ENCODE measurements at regions not wholly inside any gene's neighbourhood (a gene's known extent, or its start where the extent isn't known, plus 50 kb on each side); places are given as distances from the start of the nearest gene placed in this dataset.

GRCh38 chr6:105879146-105879545 is 207.0 kb upstream of the PRDM1 start:
- peaks cover 25% of the 10 kb centered on the region for H3K4me1 Mint-ChIP-seq
- H3K9me3 Mint-ChIP-seq = peaks cover 10% of the 10 kb centered on the region
- H3K36me3 Mint-ChIP-seq (ENCODE audit: low read depth) = peaks cover 2% of the 10 kb centered on the region
- ChIA-PET POLR2A (no interaction called here), CTCF (interaction anchor here (0.9 kb wide), 1 partner anchor 15 kb away, joined by 3 read pairs; no protein-coding TSS in a partner anchor)
- H3K4me3 Mint-ChIP-seq = no peak overlapping the region
- no peak for DNase-seq
- H3K27me3 Mint-ChIP-seq = peaks cover 13% of the 10 kb centered on the region
- no peak overlapping the region for H3K27ac Mint-ChIP-seq

GRCh38 chr6:105875974-105876640 is 210.0 kb upstream of the PRDM1 start:
- H3K4me3 Mint-ChIP-seq = no peak overlapping the region
- H3K27me3 Mint-ChIP-seq = peaks cover 12% of the 10 kb centered on the region
- peaks cover 7% of the 10 kb centered on the region for H3K36me3 Mint-ChIP-seq (ENCODE audit: low read depth)
- CTCF ChIA-PET = no interaction called here
- POLR2A ChIA-PET = no interaction called here
- peaks cover 14% of the 10 kb centered on the region for H3K9me3 Mint-ChIP-seq
- DNase-seq = no peak
- peaks cover 35% of the 10 kb centered on the region for H3K4me1 Mint-ChIP-seq
- no peak overlapping the region for H3K27ac Mint-ChIP-seq

- POLR2A ChIA-PET = no interaction called here
- Mint-ChIP-seq H3K9me3 (peaks cover 14% of the 10 kb centered on the region), H3K27ac (no peak overlapping the region), H3K27me3 (peaks cover 9% of the 10 kb centered on the region), H3K4me3 (no peak overlapping the region), H3K4me1 (peaks cover 26% of the 10 kb centered on the region), H3K36me3 (ENCODE audit: low read depth) (peaks cover 7% of the 10 kb centered on the region)
- DNase-seq = no peak
- CTCF ChIA-PET = no interaction called here
These were observed 211.1 kb upstream of the PRDM1 start for GRCh38 chr6:105874835-105875626.

GRCh38 chr6:105873799-105874198 is 212.3 kb upstream of the PRDM1 start:
- Mint-ChIP-seq H3K4me1 (peaks cover 16% of the 10 kb centered on the region), H3K27ac (no peak overlapping the region), H3K27me3 (peaks cover 9% of the 10 kb centered on the region), H3K36me3 (ENCODE audit: low read depth) (peaks cover 7% of the 10 kb centered on the region), H3K4me3 (no peak overlapping the region), H3K9me3 (peaks cover 17% of the 10 kb centered on the region)
- ChIA-PET CTCF (interaction anchor here (0.6 to 1.0 kb wide), 5 partner anchors 9 to 29 kb away, joined by 3 to 7 read pairs (median 3); no protein-coding TSS in a partner anchor), POLR2A (no interaction called here)
- DNase-seq = no peak

- peaks cover 16% of the 10 kb centered on the region for H3K4me1 Mint-ChIP-seq
- CTCF ChIA-PET = interaction anchor here (0.8 to 1.0 kb wide), 4 partner anchors 9 to 29 kb away, joined by 3 read pairs; no protein-coding TSS in a partner anchor
- H3K9me3 Mint-ChIP-seq = peaks cover 17% of the 10 kb centered on the region
- H3K36me3 Mint-ChIP-seq (ENCODE audit: low read depth) = peaks cover 7% of the 10 kb centered on the region
- H3K27ac Mint-ChIP-seq = no peak overlapping the region
- POLR2A ChIA-PET = no interaction called here
- H3K27me3 Mint-ChIP-seq = peaks cover 9% of the 10 kb centered on the region
- no peak overlapping the region for H3K4me3 Mint-ChIP-seq
- DNase-seq = no peak
These were observed 212.9 kb upstream of the PRDM1 start for GRCh38 chr6:105873211-105873704.

DNA sequence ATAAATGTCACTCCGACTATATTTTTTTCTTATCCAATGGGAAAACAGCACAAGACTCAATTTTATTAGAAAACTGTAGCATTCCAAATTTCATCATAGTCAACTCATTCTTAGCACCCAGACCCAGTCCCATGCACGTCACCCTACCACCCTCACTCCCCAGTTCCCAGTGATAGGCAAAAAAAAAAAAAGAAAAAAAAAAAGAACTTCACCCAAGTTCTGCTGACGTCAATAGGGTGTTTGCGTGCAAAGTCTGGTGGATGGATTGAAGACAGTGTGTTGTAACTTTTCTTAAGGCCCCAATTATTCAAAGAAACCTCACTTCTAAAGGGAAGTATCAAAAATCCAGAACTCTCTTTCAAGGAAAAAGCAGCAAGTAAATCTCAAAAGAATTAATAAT is 213.9 kb upstream of the PRDM1 start:
- Mint-ChIP-seq H3K27ac (no peak overlapping the region), H3K27me3 (peaks cover 13% of the 10 kb centered on the region)
- POLR2A ChIA-PET = no interaction called here

DNA sequence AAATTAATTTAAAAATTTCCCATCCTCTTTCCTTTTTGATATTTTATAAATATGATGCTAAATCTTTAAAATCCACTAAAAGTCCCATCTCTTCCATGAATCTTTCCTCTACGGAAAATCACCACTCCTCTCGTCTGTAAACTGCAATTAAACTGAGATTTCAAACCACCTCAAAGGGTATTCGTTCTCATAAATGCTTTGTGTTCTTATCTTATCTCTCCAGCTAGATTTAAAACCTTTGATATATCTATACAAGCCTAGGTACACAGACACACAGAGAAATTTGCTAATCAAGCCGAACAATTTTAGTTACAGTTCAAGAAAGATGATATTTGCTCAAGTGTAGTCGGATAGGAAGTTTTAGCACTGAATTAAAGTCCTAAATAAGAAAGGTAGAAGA is 214.6 kb upstream of the PRDM1 start:
- CTCF ChIA-PET = interaction anchor here (0.5 to 1.4 kb wide), 2 partner anchors 58 to 81 kb away, joined by 3 to 5 read pairs; no protein-coding TSS in a partner anchor
- Mint-ChIP-seq H3K9me3 (peaks cover 19% of the 10 kb centered on the region), H3K27me3 (peaks cover 16% of the 10 kb centered on the region), H3K4me3 (no peak overlapping the region), H3K27ac (no peak overlapping the region), H3K4me1 (peaks cover 16% of the 10 kb centered on the region), H3K36me3 (ENCODE audit: low read depth) (peaks cover 5% of the 10 kb centered on the region)
- POLR2A ChIA-PET = no interaction called here
- no peak for DNase-seq

More for the DNA sequence above, 213.9 kb upstream of the PRDM1 start:
- Mint-ChIP-seq H3K36me3 (ENCODE audit: low read depth) (peaks cover 5% of the 10 kb centered on the region), H3K9me3 (peaks cover 22% of the 10 kb centered on the region), H3K4me1 (peaks cover 16% of the 10 kb centered on the region), H3K4me3 (no peak overlapping the region)
- CTCF ChIA-PET = no interaction called here
- no peak for DNase-seq

- H3K4me3 Mint-ChIP-seq = no peak overlapping the region
- peaks cover 24% of the 10 kb centered on the region for H3K27me3 Mint-ChIP-seq
- H3K36me3 Mint-ChIP-seq (ENCODE audit: low read depth) = peaks cover 5% of the 10 kb centered on the region
- peaks cover 22% of the 10 kb centered on the region for H3K9me3 Mint-ChIP-seq
- CTCF ChIA-PET = interaction anchor here (0.6 to 1.2 kb wide), 3 partner anchors 12 to 1048 kb away, joined by 3 read pairs; no protein-coding TSS in a partner anchor
- no peak for DNase-seq
- H3K27ac Mint-ChIP-seq = no peak overlapping the region
- POLR2A ChIA-PET = no interaction called here
- H3K4me1 Mint-ChIP-seq = peaks cover 13% of the 10 kb centered on the region
These were observed 216.2 kb upstream of the PRDM1 start for GRCh38 chr6:105869835-105870440.

GRCh38 chr6:105868823-105869460 is 217.2 kb upstream of the PRDM1 start:
- DNase-seq = no peak
- Mint-ChIP-seq H3K4me3 (no peak overlapping the region), H3K4me1 (peaks cover 12% of the 10 kb centered on the region), H3K36me3 (ENCODE audit: low read depth) (peaks cover 5% of the 10 kb centered on the region), H3K9me3 (peaks cover 22% of the 10 kb centered on the region), H3K27ac (no peak overlapping the region), H3K27me3 (peaks cover 28% of the 10 kb centered on the region)
- ChIA-PET POLR2A (no interaction called here), CTCF (interaction anchor here (0.6 to 1.2 kb wide), 2 partner anchors 13 to 150 kb away, joined by 3 to 4 read pairs; no protein-coding TSS in a partner anchor)

- ChIA-PET CTCF (no interaction called here), POLR2A (no interaction called here)
- peaks cover 20% of the 10 kb centered on the region for H3K9me3 Mint-ChIP-seq
- no peak overlapping the region for H3K27ac Mint-ChIP-seq
- H3K4me3 Mint-ChIP-seq = no peak overlapping the region
- DNase-seq = no peak
- peaks cover under 1% of the 10 kb centered on the region for H3K4me1 Mint-ChIP-seq
- H3K36me3 Mint-ChIP-seq (ENCODE audit: low read depth) = peaks cover 5% of the 10 kb centered on the region
- H3K27me3 Mint-ChIP-seq = peaks cover 32% of the 10 kb centered on the region
These were observed 218.3 kb upstream of the PRDM1 start for GRCh38 chr6:105867821-105868220.

- POLR2A ChIA-PET = no interaction called here
These were observed 218.9 kb upstream of the PRDM1 start for GRCh38 chr6:105867277-105867676.

DNA sequence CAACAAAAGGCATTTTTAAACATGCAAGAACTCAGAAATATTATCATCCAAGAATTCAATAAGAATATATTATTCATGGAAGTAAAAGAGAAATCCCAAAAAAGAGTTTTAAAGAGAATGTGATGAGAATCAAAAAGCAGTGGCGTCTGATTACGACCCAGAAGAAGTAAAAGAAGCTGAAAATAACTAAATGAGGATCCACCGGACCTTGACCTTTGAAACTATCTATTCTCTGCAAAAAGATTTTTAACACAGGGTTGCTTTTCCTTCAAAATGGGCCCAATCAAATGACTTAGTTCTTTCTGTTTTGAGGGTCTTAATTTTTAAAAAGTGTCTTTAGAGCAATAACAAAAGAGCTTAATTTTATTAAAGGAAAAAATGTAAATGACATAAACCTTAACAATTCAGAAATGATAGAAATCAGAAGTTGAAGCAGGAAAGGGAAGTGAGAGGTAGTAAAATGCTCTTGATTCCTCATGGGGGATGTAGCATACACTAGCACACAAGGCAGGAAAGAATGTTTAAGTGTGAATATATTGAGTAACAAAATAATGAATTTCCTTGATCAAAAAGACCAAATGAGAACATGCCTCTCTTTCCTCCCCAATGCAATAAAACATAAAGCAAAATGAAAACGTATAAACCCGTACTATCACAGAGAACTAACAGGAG is 223.1 kb upstream of the PRDM1 start:
- peaks cover 17% of the 10 kb centered on the region for H3K9me3 Mint-ChIP-seq
- no peak overlapping the region for H3K27ac Mint-ChIP-seq
- peaks cover 2% of the 10 kb centered on the region for H3K36me3 Mint-ChIP-seq (ENCODE audit: low read depth)
- ChIA-PET CTCF (interaction anchor here (0.6 to 1.4 kb wide), 3 partner anchors 11 to 256 kb away, joined by 3 read pairs; no protein-coding TSS in a partner anchor), POLR2A (no interaction called here)
- no peak for DNase-seq
- no peak overlapping the region for H3K4me3 Mint-ChIP-seq
- peaks cover 2% of the 10 kb centered on the region for H3K4me1 Mint-ChIP-seq
- peaks cover 26% of the 10 kb centered on the region for H3K27me3 Mint-ChIP-seq

More at GRCh38 chr6:105867277-105867676, 218.9 kb upstream of the PRDM1 start:
- Mint-ChIP-seq H3K36me3 (ENCODE audit: low read depth) (peaks cover 3% of the 10 kb centered on the region), H3K4me3 (no peak overlapping the region), H3K9me3 (peaks cover 19% of the 10 kb centered on the region), H3K4me1 (no peaks in the 10 kb centered on the region), H3K27ac (no peak overlapping the region), H3K27me3 (peaks cover 30% of the 10 kb centered on the region)
- CTCF ChIA-PET = interaction anchor here (1.3 kb wide), 1 partner anchor 219 kb away, joined by 3 read pairs; the partner anchor contains the start of gene PRDM1
- no peak for DNase-seq
